Keratinocyte (primary cell): ENCODE measurements at regions not wholly inside any gene's neighbourhood (a gene's known extent, or its start where the extent isn't known, plus 50 kb on each side); places are given as distances from the start of the nearest gene placed in this dataset.

Source experiments
- DNase-seq: peaks from one replicate; pipeline ENCODE4 v3.0.0-alpha.2; 2011; ENCODE audit warnings: low read depth, missing footprints, low spot score
- FAIRE-seq: peaks from 2 replicates; lab custom pipeline; 2011; peaks lifted over from hg19 to GRCh38; lab: Jason Lieb, UNC
- H2AFZ ChIP-seq: 2 replicates; pipeline ENCODE4 v1.6.0; 2012; ENCODE audit warnings: low read length, control low read depth, inconsistent platforms; ENCODE audit not compliant: control insufficient read depth
- H3K27ac ChIP-seq: 2 replicates; pipeline ENCODE4 v1.5.1; 2011; ENCODE audit warnings: low read length; ENCODE audit not compliant: control insufficient read depth, insufficient read depth
- H3K27me3 ChIP-seq: 3 replicates; pipeline ENCODE4 v1.6.0; 2011; ENCODE audit warnings: low read length; ENCODE audit not compliant: control insufficient read depth, insufficient read depth; ENCODE audit errors: extremely low read depth
- H3K36me3 ChIP-seq, 2 experiments: 2 replicates in 1 of 2; 3 replicates in 1 of 2; pipeline ENCODE4 v1.5.1; 2011; ENCODE audit warnings: low read length in 2 of 2, mild to moderate bottlenecking in 1 of 2; ENCODE audit not compliant: control insufficient read depth in 2 of 2, insufficient read depth in 2 of 2; ENCODE audit errors: extremely low read depth in 1 of 2
- H3K4me1 ChIP-seq: 3 replicates; pipeline ENCODE4 v1.5.1; 2011; ENCODE audit warnings: low read length; ENCODE audit not compliant: control insufficient read depth, insufficient read depth; ENCODE audit errors: extremely low read depth
- H3K4me2 ChIP-seq: 3 replicates; pipeline ENCODE4 v1.6.0; 2011; ENCODE audit warnings: low read depth, low read length; ENCODE audit not compliant: control insufficient read depth, insufficient read depth; ENCODE audit errors: extremely low read depth
- H3K4me3 ChIP-seq, 3 experiments: fragments of 200-600 bp in 1 of 3; sonication (generic) in 1 of 3; 2 replicates in 2 of 3; 3 replicates in 1 of 3; pipeline ENCODE4 v1.5.1; 2011 to 2016; ENCODE audit warnings: low read length in 3 of 3, mild to moderate bottlenecking in 3 of 3, control low read depth in 2 of 3, inconsistent platforms in 1 of 3, low read depth in 1 of 3, mixed read lengths in 1 of 3, mixed run types in 1 of 3, moderate library complexity in 1 of 3; ENCODE audit not compliant: control insufficient read depth in 2 of 3, insufficient read depth in 2 of 3; ENCODE audit errors: extremely low read depth in 1 of 3
- H3K79me2 ChIP-seq: 2 replicates; pipeline ENCODE4 v1.6.0; 2012; ENCODE audit warnings: low read length; ENCODE audit not compliant: control insufficient read depth, insufficient read depth
- H3K9ac ChIP-seq: 3 replicates; pipeline ENCODE4 v1.6.0; 2011; ENCODE audit warnings: low read length; ENCODE audit not compliant: control insufficient read depth, insufficient read depth; ENCODE audit errors: extremely low read depth
- H3K9me1 ChIP-seq: 3 replicates; pipeline ENCODE4 v1.6.0; 2011; ENCODE audit warnings: low read length; ENCODE audit not compliant: control insufficient read depth, insufficient read depth; ENCODE audit errors: extremely low read depth
- H3K9me3 ChIP-seq: 2 replicates; pipeline ENCODE4 v1.5.1; 2012; ENCODE audit warnings: low read depth, low read length; ENCODE audit not compliant: control insufficient read depth
- H4K20me1 ChIP-seq: 3 replicates; pipeline ENCODE4 v1.6.0; 2011; ENCODE audit warnings: low read length; ENCODE audit not compliant: control insufficient read depth, insufficient read depth; ENCODE audit errors: extremely low read depth
- CTCF ChIP-seq, 3 experiments: IDR thresholded peaks in 1 of 3; conservative IDR thresholded peaks in 1 of 3; optimal IDR thresholded peaks in 1 of 3; 2 replicates in 2 of 3; 3 replicates in 1 of 3; pipeline versions ENCODE3 to v1.5.1; 2011; ENCODE audit warnings: low read length in 3 of 3, mild to moderate bottlenecking in 3 of 3, moderate library complexity in 2 of 3, control low read depth in 1 of 3, inconsistent platforms in 1 of 3; ENCODE audit not compliant: insufficient read depth in 2 of 3; ENCODE audit errors: extremely low read depth in 1 of 3
- EZH2 ChIP-seq: IDR thresholded peaks from one replicate; pipeline ENCODE4 v1.6.1; 2012; ENCODE audit warnings: inconsistent platforms, mild to moderate bottlenecking, low read length, moderate library complexity
- dilution Hi-C: fragments of 300-500 bp; cut with MboI; formaldehyde crosslinking; loops from one replicate; pipeline ENCODE4 v1.7.0; 2020; ENCODE audit warnings: low sequenced_read_pairs; ENCODE audit not compliant: extremely low pct_ligation_motif_present

GRCh38 chr21:31426235-31426797, 82.3 kb upstream of the TIAM1 start:
- Histone ChIP-seq H3K27me3 (no peaks in the 10 kb centered on the region), H3K9me1 (no peaks in the 10 kb centered on the region), H3K79me2 (no peaks in the 10 kb centered on the region), H3K4me2 (no peak overlapping the region), H2AFZ (no peak overlapping the region), H3K4me3 (no peak overlapping the region), H3K4me1 (no peaks in the 10 kb centered on the region), H3K36me3 (no peaks in the 10 kb centered on the region), H3K27ac (no peak overlapping the region), H3K9me3 (no peaks in the 10 kb centered on the region), H4K20me1 (no peaks in the 10 kb centered on the region), H3K9ac (no peak overlapping the region)
- dilution Hi-C loops: no loop called here
- no peak for DNase-seq
- TF ChIP-seq EZH2 (no peak), CTCF (optimal IDR thresholded peaks at IDR 0.05 in 1 of 3, IDR thresholded peaks at IDR 0.05 in 1 of 3, conservative IDR thresholded peaks at IDR 0.05 in 1 of 3; ENCODE audit: extremely low read depth in 1 of 3, insufficient read depth in 2 of 3, low read length in 3 of 3) (no peak)
- FAIRE-seq: no peak

DNA sequence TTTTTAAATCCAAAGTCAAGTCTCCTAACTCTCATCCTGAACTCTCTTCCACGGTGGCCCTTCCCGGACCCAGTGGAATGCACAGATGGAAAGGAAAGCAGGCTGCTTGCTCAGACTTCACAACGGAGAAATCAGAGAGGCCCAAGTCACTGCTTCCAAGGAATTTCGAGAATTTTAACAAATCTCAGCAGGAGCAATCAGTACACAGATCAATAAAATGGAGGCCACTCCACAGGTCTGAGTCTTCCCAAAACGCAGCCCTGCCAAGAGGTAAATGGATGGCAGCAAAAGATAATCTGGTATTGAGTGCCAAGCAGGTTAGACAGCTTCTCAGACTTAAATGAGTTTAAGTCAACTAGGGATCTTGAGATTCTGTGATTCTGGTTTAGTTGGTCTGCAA, 81.1 kb upstream of the TIAM1 start:
- H3K4me2 ChIP-seq: no peak overlapping the region
- H3K4me3 ChIP-seq: no peak overlapping the region
- H3K27ac ChIP-seq: no peak overlapping the region
- no peak for DNase-seq
- H3K9ac ChIP-seq: no peak overlapping the region
- H3K9me3 ChIP-seq: no peaks in the 10 kb centered on the region
- FAIRE-seq: no peak
- H3K79me2 ChIP-seq: no peaks in the 10 kb centered on the region
- TF ChIP-seq EZH2 (no peak), CTCF (optimal IDR thresholded peaks at IDR 0.05 in 1 of 3, IDR thresholded peaks at IDR 0.05 in 1 of 3, conservative IDR thresholded peaks at IDR 0.05 in 1 of 3; ENCODE audit: extremely low read depth in 1 of 3, insufficient read depth in 2 of 3, low read length in 3 of 3) (no peak)
- no peaks in the 10 kb centered on the region for H3K27me3 ChIP-seq
- H4K20me1 ChIP-seq: no peaks in the 10 kb centered on the region
- no peaks in the 10 kb centered on the region for H3K36me3 ChIP-seq
- dilution Hi-C loops: no loop called here
- no peak overlapping the region for H2AFZ ChIP-seq
- no peaks in the 10 kb centered on the region for H3K9me1 ChIP-seq
- H3K4me1 ChIP-seq: no peaks in the 10 kb centered on the region
